HCT116 (cell line): ENCODE measurements at regions not wholly inside any gene's neighbourhood (a gene's known extent, or its start where the extent isn't known, plus 50 kb on each side); places are given as distances from the start of the nearest gene placed in this dataset.

Source experiments
- ATAC-seq: fragments of 200-7000 bp; cut with Tn5 transposase; 2 replicates; pipeline ENCODE4 v1.9.1; 2020; ENCODE audit warnings: mild to moderate bottlenecking, moderate library complexity
- BruUV-seq: library from RNA; stranded (reverse); fragments of 400-500 nt; replicated peaks from 2 replicates; lab custom pipeline; 2021; lab: Mats Ljungman, UMichigan
- CTCF ChIA-PET: fragments of 300-600 bp; sonication (Branson Sonifier 250); formaldehyde crosslinking; loops from one replicate; lab custom pipeline; 2021; ENCODE audit warnings: antibody characterized with exemption; lab: Charles Lee
- POLR2A ChIA-PET: fragments of 300-600, 350-600 bp; sonication (Branson Sonifier 250); formaldehyde crosslinking; loops from one replicate; lab custom pipeline; 2021; ENCODE audit warnings: antibody characterized with exemption; lab: Charles Lee
- RAD21 ChIA-PET, 2 experiments: fragments of 300-600 bp; sonication (Branson Sonifier 250); formaldehyde crosslinking; loops; one replicate each; lab custom pipeline; 2023; ENCODE audit warnings: low total read pairs in 2 of 2; ENCODE audit not compliant: uncharacterized antibody in 2 of 2, unreplicated experiment in 2 of 2, low non-redundant PET in 1 of 2; lab: Charles Lee
- DNase-seq: peaks from one replicate; pipeline ENCODE4 v3.0.0-alpha.2; 2010; ENCODE audit warnings: low read depth, low spot score
- H2AFZ ChIP-seq: fragments of 200-600 bp; shearing (Covaris generic), sonication (generic); 2 replicates; pipeline ENCODE4 v1.6.1; 2017; ENCODE audit warnings: low read depth, mixed run types, mixed read lengths, antibody characterized with exemption, low read length; ENCODE audit not compliant: poor library complexity, severe bottlenecking
- H3K27ac ChIP-seq: 2 replicates; pipeline ENCODE4 v1.5.1; 2012; ENCODE audit warnings: low read depth, low read length
- H3K27me3 ChIP-seq: fragments of 200-600 bp; sonication (generic); 2 replicates; pipeline ENCODE4 v1.6.1; 2016; ENCODE audit warnings: mixed run types, low read length, mixed read lengths; ENCODE audit not compliant: insufficient read depth
- H3K36me3 ChIP-seq, 2 experiments: fragments of 200-500 bp in 1 of 2; fragments of 200-600 bp in 1 of 2; sonication (Bioruptor generic) in 1 of 2; sonication (generic) in 1 of 2; 2 replicates each; pipeline versions ENCODE4 v1.5.1 to v1.6.1; 2014 to 2016; ENCODE audit warnings: low read length in 2 of 2, inconsistent platforms in 1 of 2, mixed read lengths in 1 of 2, mixed run types in 1 of 2; ENCODE audit not compliant: insufficient read depth in 2 of 2, control insufficient read depth in 1 of 2
- H3K4me1 ChIP-seq, 2 experiments: fragments of 200-600 bp in 1 of 2; sonication (generic) in 1 of 2; 2 replicates each; pipeline versions ENCODE4 v1.5.1 to v1.6.1; 2012 to 2017; ENCODE audit warnings: low read length in 2 of 2, inconsistent platforms in 1 of 2, mild to moderate bottlenecking in 1 of 2, mixed read lengths in 1 of 2, mixed run types in 1 of 2, moderate library complexity in 1 of 2; ENCODE audit not compliant: insufficient read depth in 2 of 2, control insufficient read depth in 1 of 2
- H3K4me2 ChIP-seq: fragments of 200-600 bp; sonication (generic); 2 replicates; pipeline ENCODE4 v1.6.1; 2017; ENCODE audit warnings: mixed run types, low read length, mixed read lengths
- H3K4me3 ChIP-seq, 2 experiments: fragments of 200-600 bp in 1 of 2; sonication (generic) in 1 of 2; replicated peaks in 1 of 2; 2 replicates each; pipeline ENCODE4 v1.5.1; 2011 to 2016; ENCODE audit warnings: low read length in 2 of 2, control low read depth in 1 of 2, low read depth in 1 of 2, mild to moderate bottlenecking in 1 of 2, mixed read lengths in 1 of 2, mixed run types in 1 of 2
- H3K79me2 ChIP-seq: fragments of 200-600 bp; sonication (generic); 2 replicates; pipeline ENCODE4 v1.6.1; 2017; ENCODE audit warnings: mild to moderate bottlenecking, mixed run types, low read length, moderate library complexity, mixed read lengths; ENCODE audit not compliant: insufficient read depth
- H3K9ac ChIP-seq: fragments of 200-600 bp; sonication (generic); 2 replicates; pipeline ENCODE4 v1.6.1; 2016; ENCODE audit warnings: low read length, mixed read lengths
- H3K9me2 ChIP-seq: fragments of 200-600 bp; sonication (generic), shearing (Covaris generic); 2 replicates; pipeline ENCODE4 v1.6.1; 2017; ENCODE audit warnings: mixed run types, mild to moderate bottlenecking, moderate library complexity; ENCODE audit not compliant: insufficient read depth
- H3K9me3 ChIP-seq, 2 experiments: fragments of 200-500 bp in 1 of 2; fragments of 200-600 bp in 1 of 2; sonication (Bioruptor generic) in 1 of 2; sonication (generic) in 1 of 2; 2 replicates each; pipeline ENCODE4 v1.6.1; 2014 to 2017; ENCODE audit warnings: low read length in 2 of 2, mixed read lengths in 2 of 2, inconsistent platforms in 1 of 2, low read depth in 1 of 2, mild to moderate bottlenecking in 1 of 2, mixed run types in 1 of 2, moderate library complexity in 1 of 2; ENCODE audit not compliant: control insufficient read depth in 1 of 2, insufficient read depth in 1 of 2
- H4K20me1 ChIP-seq: fragments of 200-600 bp; sonication (generic), shearing (Covaris generic); 2 replicates; pipeline ENCODE4 v1.6.1; 2017; ENCODE audit warnings: mixed run types, mild to moderate bottlenecking, moderate library complexity; ENCODE audit not compliant: insufficient read depth
- ATF3 ChIP-seq: IDR thresholded peaks from 2 replicates; pipeline ENCODE4 v1.6.1; 2012
- CBX3 ChIP-seq: IDR thresholded peaks from 2 replicates; pipeline ENCODE4 v1.6.1; 2012; ENCODE audit warnings: low read depth
- EGR1 ChIP-seq: IDR thresholded peaks from 2 replicates; pipeline ENCODE4 v1.6.1; 2012; ENCODE audit warnings: low read depth
- ELF1 ChIP-seq: IDR thresholded peaks from 2 replicates; pipeline ENCODE4 v1.6.1; 2012; ENCODE audit warnings: low read depth, borderline replicate concordance
- EZH2 ChIP-seq: fragments of 200-600 bp; sonication (generic); IDR thresholded peaks from 2 replicates; pipeline ENCODE4 v1.6.1; 2017; ENCODE audit warnings: antibody characterized with exemption, mixed run types
- EZH2phosphoT487 ChIP-seq: fragments of 200-600 bp; IDR thresholded peaks from 2 replicates; pipeline ENCODE4 v1.6.1; 2018; ENCODE audit warnings: antibody characterized with exemption, borderline replicate concordance
- JUND ChIP-seq: IDR thresholded peaks from 2 replicates; pipeline ENCODE4 v1.6.1; 2012
- POLR2A ChIP-seq: IDR thresholded peaks from 2 replicates; pipeline ENCODE4 v1.7.0; 2011; ENCODE audit warnings: borderline replicate concordance; ENCODE audit not compliant: insufficient read depth, insufficient read length; ENCODE audit errors: extremely low read depth
- RAD21 ChIP-seq: IDR thresholded peaks from 2 replicates; pipeline ENCODE4 v1.6.1; 2012; ENCODE audit warnings: low read depth, mild to moderate bottlenecking
- REST ChIP-seq: IDR thresholded peaks from 2 replicates; pipeline ENCODE4 v1.6.1; 2012; ENCODE audit warnings: low read depth
- SP1 ChIP-seq: IDR thresholded peaks from 2 replicates; pipeline ENCODE4 v1.6.1; 2012; ENCODE audit warnings: low read depth
- TCF7L2 ChIP-seq: IDR thresholded peaks from 2 replicates; pipeline ENCODE4 v1.7.0; 2011; ENCODE audit warnings: borderline replicate concordance, inconsistent platforms; ENCODE audit not compliant: insufficient read depth, insufficient read length; ENCODE audit errors: extremely low read depth
- YY1 ChIP-seq: IDR thresholded peaks from 2 replicates; pipeline ENCODE4 v1.6.1; 2011; ENCODE audit warnings: low read length, low read depth, moderate library complexity, mild to moderate bottlenecking; ENCODE audit not compliant: insufficient replicate concordance; ENCODE audit errors: extremely low read depth
- ZBTB33 ChIP-seq: IDR thresholded peaks from 2 replicates; pipeline ENCODE4 v1.6.1; 2011; ENCODE audit warnings: mild to moderate bottlenecking, low read length, moderate library complexity; ENCODE audit not compliant: insufficient replicate concordance; ENCODE audit errors: extremely low read depth
- ZFX ChIP-seq: fragments of 450-650 bp; IDR thresholded peaks from 2 replicates; pipeline ENCODE4 v1.6.1; 2017
- ZNF274 ChIP-seq: fragments of 200-500 bp; sonication (Bioruptor generic); IDR thresholded peaks from 2 replicates; pipeline ENCODE4 v1.6.1; 2014; ENCODE audit warnings: mild to moderate bottlenecking, low read depth, low read length, inconsistent platforms
- intact Hi-C: fragments of 100-400 bp; cut with micrococcal nuclease; formaldehyde crosslinking; loops from 2 replicates; pipeline ENCODE4 v1.10.0; 2022
- TF ChIP-seq, protein P1 (sequence below), 3 experiments: fragments of 200-600 bp in 1 of 3; sonication (generic) in 1 of 3; IDR thresholded peaks in 2 of 3; conservative IDR thresholded peaks in 1 of 3; 2 replicates each; pipeline ENCODE4 v1.5.1; 2012 to 2017; ENCODE audit warnings: low read depth in 2 of 3, low read length in 2 of 3, antibody characterized with exemption in 1 of 3, borderline replicate concordance in 1 of 3, control low read depth in 1 of 3, mild to moderate bottlenecking in 1 of 3, mixed read lengths in 1 of 3, mixed run types in 1 of 3, moderate library complexity in 1 of 3; ENCODE audit not compliant: insufficient read depth in 1 of 3

DNA sequence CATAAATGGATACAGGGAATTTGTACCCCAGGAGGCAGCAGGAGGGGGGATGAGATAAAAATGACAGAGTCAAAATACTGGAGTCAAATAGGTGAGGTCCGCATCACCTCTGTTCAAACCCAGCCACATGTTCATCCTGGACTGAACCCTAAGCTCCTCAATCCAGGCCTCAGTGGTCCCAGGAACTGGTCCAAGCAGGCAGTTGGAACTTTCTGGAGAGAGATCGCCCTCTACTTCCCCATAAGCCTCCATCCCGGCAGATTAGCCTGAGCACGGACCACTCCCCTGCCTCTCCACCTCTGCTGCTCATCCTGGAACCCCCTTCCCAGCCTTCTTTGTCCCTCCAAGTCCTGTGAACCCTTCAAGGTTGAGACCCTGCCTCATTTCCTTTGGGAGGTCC lies 959.7 kb upstream of the ZNF722 start:
- Histone ChIP-seq H3K27ac (no peak overlapping the region), H3K79me2 (no peaks in the 10 kb centered on the region), H3K9ac (no peak overlapping the region), H2AFZ (no peak overlapping the region), H3K27me3 (no peaks in the 10 kb centered on the region), H3K9me3 (peaks cover 4 to 21% of the 10 kb centered on the region in 2 experiments; a peak in 2 of 4 replicates), H3K4me2 (no peak overlapping the region), H3K9me2 (no peaks in the 10 kb centered on the region), H3K4me3 (no peak overlapping the region), H3K4me1 (no peaks in the 10 kb centered on the region), H3K36me3 (no peaks in the 10 kb centered on the region), H4K20me1 (no peaks in the 10 kb centered on the region)
- BruUV-seq = no TSS peak
- POLR2A ChIA-PET = no interaction called here
- ATAC-seq = no peak
- CTCF ChIA-PET = no interaction called here
- no peak for DNase-seq
- RAD21 ChIA-PET = no interaction called here
- intact Hi-C loops = no loop called here
- no peak for TF ChIP-seq RAD21
- no peak for TF ChIP-seq SP1
- no peak for TF ChIP-seq ZNF274
- TF ChIP-seq ATF3 = no peak
- no peak for TF ChIP-seq EZH2phosphoT487
- no peak for TF ChIP-seq EGR1
- no peak for TF ChIP-seq ZBTB33
- no peak for TF ChIP-seq REST
- no peak for TF ChIP-seq ZFX
- TF ChIP-seq, protein P1, sequence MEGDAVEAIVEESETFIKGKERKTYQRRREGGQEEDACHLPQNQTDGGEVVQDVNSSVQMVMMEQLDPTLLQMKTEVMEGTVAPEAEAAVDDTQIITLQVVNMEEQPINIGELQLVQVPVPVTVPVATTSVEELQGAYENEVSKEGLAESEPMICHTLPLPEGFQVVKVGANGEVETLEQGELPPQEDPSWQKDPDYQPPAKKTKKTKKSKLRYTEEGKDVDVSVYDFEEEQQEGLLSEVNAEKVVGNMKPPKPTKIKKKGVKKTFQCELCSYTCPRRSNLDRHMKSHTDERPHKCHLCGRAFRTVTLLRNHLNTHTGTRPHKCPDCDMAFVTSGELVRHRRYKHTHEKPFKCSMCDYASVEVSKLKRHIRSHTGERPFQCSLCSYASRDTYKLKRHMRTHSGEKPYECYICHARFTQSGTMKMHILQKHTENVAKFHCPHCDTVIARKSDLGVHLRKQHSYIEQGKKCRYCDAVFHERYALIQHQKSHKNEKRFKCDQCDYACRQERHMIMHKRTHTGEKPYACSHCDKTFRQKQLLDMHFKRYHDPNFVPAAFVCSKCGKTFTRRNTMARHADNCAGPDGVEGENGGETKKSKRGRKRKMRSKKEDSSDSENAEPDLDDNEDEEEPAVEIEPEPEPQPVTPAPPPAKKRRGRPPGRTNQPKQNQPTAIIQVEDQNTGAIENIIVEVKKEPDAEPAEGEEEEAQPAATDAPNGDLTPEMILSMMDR (IDR thresholded peaks at IDR 0.05 in 2 of 3, conservative IDR thresholded peaks at IDR 0.05 in 1 of 3; ENCODE audit: borderline replicate concordance in 1 of 3, insufficient read depth in 1 of 3, low read depth in 2 of 3, low read length in 2 of 3) = no peak
- no peak for TF ChIP-seq ELF1
- TF ChIP-seq TCF7L2 = no peak
- TF ChIP-seq POLR2A = no peak
- no peak for TF ChIP-seq CBX3
- no peak for TF ChIP-seq EZH2
- TF ChIP-seq JUND = no peak
- TF ChIP-seq YY1 = no peak
